A549 (cell line): ENCODE measurements at regions not wholly inside any gene's neighbourhood (a gene's known extent, or its start where the extent isn't known, plus 50 kb on each side); places are given as distances from the start of the nearest gene placed in this dataset.

ENCODE experiments used
- ATAC-seq, 2 experiments: fragments of 200-7000 bp in 1 of 2; fragments of >200 bp in 1 of 2; cut with Nextera tagmentation in 1 of 2; cut with Tn5 transposase in 1 of 2; 3 replicates each; pipeline versions ENCODE4 v1.8.0 to v1.9.1; 2018 to 2020; ENCODE audit warnings: mild to moderate bottlenecking in 1 of 2, moderate library complexity in 1 of 2
- CTCF ChIA-PET: fragments of 300-600 bp; sonication (Branson Sonifier 250); formaldehyde crosslinking; extraction: SDS; loops from one replicate; lab custom pipeline; 2021; ENCODE audit warnings: antibody characterized with exemption, inconsistent platforms; lab: Yijun Ruan, JAX
- POLR2A ChIA-PET: fragments of 350-600 bp; formaldehyde crosslinking; extraction: SDS; loops from one replicate; lab custom pipeline; 2021; ENCODE audit warnings: antibody characterized with exemption, inconsistent platforms; lab: Yijun Ruan, JAX
- DNase-seq, 2 experiments: peaks; one replicate each; pipeline versions ENCODE4 v3.0.0 to v3.0.0-alpha.2; 2011 to 2016; ENCODE audit warnings: low read depth in 1 of 2, low spot score in 1 of 2
- FAIRE-seq: peaks from 2 replicates; lab custom pipeline; 2011; peaks lifted over from hg19 to GRCh38; lab: Jason Lieb, UNC
- H3K27ac ChIP-seq, 2 experiments: fragments of >200 bp; sonication (Bioruptor Twin); formaldehyde crosslinking; 3 replicates each; pipeline ENCODE4 v1.5.1; 2016 to 2017
- H3K4me1 ChIP-seq: fragments of >200 bp; sonication (Bioruptor Twin); formaldehyde crosslinking; 3 replicates; pipeline ENCODE4 v1.6.1; 2016
- H3K4me2 ChIP-seq: fragments of >200 bp; sonication (Bioruptor Twin); formaldehyde crosslinking; 3 replicates; pipeline ENCODE4 v1.6.1; 2016
- H3K4me3 ChIP-seq: fragments of >200 bp; sonication (Bioruptor Twin); formaldehyde crosslinking; 3 replicates; pipeline ENCODE4 v1.5.1; 2016
- H3K9me3 ChIP-seq: fragments of >200 bp; sonication (Bioruptor Twin); formaldehyde crosslinking; 3 replicates; pipeline ENCODE4 v1.6.1; 2016
- BCL3 ChIP-seq: fragments of >200 bp; sonication (Bioruptor Twin); formaldehyde crosslinking; IDR thresholded peaks from 3 replicates; pipeline ENCODE4 v1.6.1; 2016
- CBX8 ChIP-seq: fragments of 200-600 bp; sonication (generic); IDR thresholded peaks from 2 replicates; pipeline ENCODE4 v1.6.1; 2016
- CTCF ChIP-seq: fragments of >200 bp; sonication (Bioruptor Twin); formaldehyde crosslinking; IDR thresholded peaks from 3 replicates; pipeline ENCODE4 v1.5.1; 2016
- EHF ChIP-seq: fragments of 250-450 bp; sonication (Bioruptor Pico); IDR thresholded peaks from 2 replicates; pipeline ENCODE4 v1.5.0; 2020; ENCODE audit warnings: mild to moderate bottlenecking
- EHMT2 ChIP-seq: fragments of 200-600 bp; sonication (generic); IDR thresholded peaks from 2 replicates; pipeline ENCODE4 v1.6.1; 2016; ENCODE audit warnings: antibody characterized with exemption, low read depth, mild to moderate bottlenecking, moderate library complexity
- ESRRA ChIP-seq: fragments of 150-350 bp; IDR thresholded peaks from 2 replicates; pipeline ENCODE4 v1.6.1; 2014; ENCODE audit warnings: mild to moderate bottlenecking, low read length, borderline replicate concordance
- FOSL2 ChIP-seq, 2 experiments: fragments of 450-650 bp in 1 of 2; fragments of >200 bp in 1 of 2; sonication (Bioruptor Twin) in 1 of 2; formaldehyde crosslinking; IDR thresholded peaks; 2 replicates each; pipeline versions ENCODE4 v1.5.0 to v1.6.1; 2016 to 2020; ENCODE audit warnings: mild to moderate bottlenecking in 1 of 2, moderate library complexity in 1 of 2
- GATA3 ChIP-seq: IDR thresholded peaks from 2 replicates; pipeline ENCODE4 v1.6.1; 2012; ENCODE audit warnings: borderline replicate concordance
- HES2 ChIP-seq: fragments of >200 bp; sonication (Bioruptor Twin); formaldehyde crosslinking; IDR thresholded peaks from 2 replicates; pipeline ENCODE4 v1.6.1; 2016
- HEYL ChIP-seq: fragments of 250-450 bp; sonication (Bioruptor Pico); IDR thresholded peaks from 2 replicates; pipeline ENCODE4 v1.8.0; 2021; ENCODE audit warnings: mild to moderate bottlenecking, moderate library complexity
- HOXB13 ChIP-seq: fragments of 250-450 bp; sonication (Bioruptor Pico); IDR thresholded peaks from 2 replicates; pipeline ENCODE4 v1.5.0; 2020; ENCODE audit warnings: low read depth, mild to moderate bottlenecking, moderate library complexity
- HOXB5 ChIP-seq: fragments of 250-450 bp; sonication (Bioruptor Pico); IDR thresholded peaks from 2 replicates; pipeline ENCODE4 v1.5.0; 2020; ENCODE audit warnings: mild to moderate bottlenecking, moderate library complexity
- JUN ChIP-seq, 2 experiments: fragments of >200 bp; sonication (Bioruptor Twin); formaldehyde crosslinking; IDR thresholded peaks; 2 replicates in 1 of 2; 3 replicates in 1 of 2; pipeline ENCODE4 v1.6.1; 2016 to 2017
- JUNB ChIP-seq: fragments of >200 bp; sonication (Bioruptor Twin); formaldehyde crosslinking; IDR thresholded peaks from 2 replicates; pipeline ENCODE4 v1.6.1; 2016
- KDM1A ChIP-seq: fragments of 200-600 bp; sonication (generic); IDR thresholded peaks from 2 replicates; pipeline ENCODE4 v1.6.1; 2016; ENCODE audit warnings: low read depth, mild to moderate bottlenecking
- KDM5A ChIP-seq: fragments of 200-600 bp; sonication (generic); IDR thresholded peaks from 2 replicates; pipeline ENCODE4 v1.6.1; 2016; ENCODE audit warnings: antibody characterized with exemption, mild to moderate bottlenecking
- MAFK ChIP-seq: fragments of 450-650 bp; IDR thresholded peaks from 2 replicates; pipeline ENCODE4 v1.6.1; 2014; ENCODE audit not compliant: partially characterized antibody
- MAX ChIP-seq: IDR thresholded peaks from 2 replicates; pipeline ENCODE4 v1.6.1; 2012
- POLR2A ChIP-seq: IDR thresholded peaks from 2 replicates; pipeline ENCODE4 v1.6.1; 2012; ENCODE audit warnings: mild to moderate bottlenecking, low read length
- RARB ChIP-seq: fragments of 250-450 bp; sonication (Bioruptor Pico); IDR thresholded peaks from 2 replicates; pipeline ENCODE4 v1.8.0; 2021; ENCODE audit warnings: mild to moderate bottlenecking, moderate library complexity
- RCOR1 ChIP-seq: fragments of 150-350 bp; IDR thresholded peaks from 2 replicates; pipeline ENCODE4 v1.6.1; 2014; ENCODE audit warnings: antibody characterized with exemption, low read length, low read depth
- SMC3 ChIP-seq: fragments of >200 bp; sonication (Bioruptor Twin); formaldehyde crosslinking; IDR thresholded peaks from 3 replicates; pipeline ENCODE4 v1.6.1; 2018; ENCODE audit warnings: inconsistent platforms
- TFCP2L1 ChIP-seq: fragments of 250-450 bp; sonication (Bioruptor Pico); IDR thresholded peaks from 2 replicates; pipeline ENCODE4 v1.5.0; 2021; ENCODE audit warnings: mild to moderate bottlenecking
- ZFP36 ChIP-seq: fragments of 450-650 bp; IDR thresholded peaks from 2 replicates; pipeline ENCODE4 v1.6.1; 2014; ENCODE audit warnings: borderline replicate concordance; ENCODE audit not compliant: partially characterized antibody
- ZSCAN20 ChIP-seq: fragments of 250-450 bp; sonication (Bioruptor Pico); IDR thresholded peaks from 2 replicates; pipeline ENCODE4 v1.8.0; 2022; ENCODE audit warnings: mild to moderate bottlenecking, moderate library complexity
- WGBS: methylation state at CpG from one replicate; pipeline ENCODE4 v1.1.6; 2017; ENCODE audit errors: missing lambda C conversion rate; 5-methylcytosine and 5-hydroxymethylcytosine counted together

GRCh38 chr10:78956391-78956790 lies 112.4 kb upstream of the ZMIZ1 start (continued):
- no peak for TF ChIP-seq SMC3
- no peak for TF ChIP-seq FOSL2 (IDR thresholded peaks at IDR 0.05)
- no peak for TF ChIP-seq FOSL2 (CRISPR knock-in tag; IDR thresholded peaks at IDR 0.05)
- no peak for TF ChIP-seq ZSCAN20 (CRISPR knock-in tag)
- TF ChIP-seq POLR2A, result no peak
- no peak for TF ChIP-seq RARB (CRISPR knock-in tag)
- TF ChIP-seq HOXB5 (CRISPR knock-in tag), result no peak
- no peak for TF ChIP-seq KDM5A
- no peak for TF ChIP-seq CBX8

GRCh38 chr10:78957471-78958039 lies 111.2 kb upstream of the ZMIZ1 start:
- no peak for TF ChIP-seq ZSCAN20 (CRISPR knock-in tag)
- TF ChIP-seq ZFP36, result no peak
- no peak for TF ChIP-seq GATA3
- no peak for TF ChIP-seq EHF (CRISPR knock-in tag)
- TF ChIP-seq EHMT2, result no peak
- no peak for TF ChIP-seq HOXB13
- no peak for TF ChIP-seq KDM1A
- no peak for TF ChIP-seq MAX
- no peak for TF ChIP-seq HOXB5 (CRISPR knock-in tag)
- TF ChIP-seq, all 56 proteins: peak for 0
- no peak for ATAC-seq
- DNase-seq, result no peak
- ChIA-PET POLR2A (no interaction called here), CTCF (interaction anchor here (2.1 kb wide), 1 partner anchor 8 kb away, joined by 6 read pairs; no protein-coding TSS in a partner anchor)
- Histone ChIP-seq H3K27ac (peak overlapping the region in 1 of 2 experiments; percentile 39; a peak in 1 of 6 replicates), H3K9me3 (no peaks in the 10 kb centered on the region), H3K4me1 (no peaks in the 10 kb centered on the region; the same call in 2 of the 3 replicates), H3K4me2 (no peak overlapping the region), H3K4me3 (no peak overlapping the region)
- 50% methylated on average over 2 of the region's 2 CpGs for WGBS
- no peak for FAIRE-seq

- H3K27ac ChIP-seq, result 0 out of 6 replicates have a peak overlapping the region, but pooled peaks of 1 of the 2 experiments have one; percentile 15
- TF ChIP-seq KDM1A (no peak), MAX (no peak), RCOR1 (no peak), HEYL (CRISPR knock-in tag) (no peak), BCL3 (no peak), RARB (CRISPR knock-in tag) (no peak), ESRRA (no peak), MAFK (no peak), SMC3 (no peak), EHMT2 (no peak), POLR2A (no peak), GATA3 (no peak), JUNB (no peak), ZFP36 (no peak), KDM5A (no peak), CTCF (no peak), JUN (IDR thresholded peaks at IDR 0.05) (no peak), TFCP2L1 (CRISPR knock-in tag) (no peak), HES2 (no peak)
- TF ChIP-seq, all 56 proteins: peak for 0
- H3K4me1 ChIP-seq, result peaks cover 16% of the 10 kb centered on the region
- H3K4me3 ChIP-seq, result no peak overlapping the region
- 88% methylated on average over 10 of the region's 10 CpGs for WGBS
- H3K4me2 ChIP-seq, result no peak overlapping the region
- DNase-seq (no peak), ATAC-seq (no peak), FAIRE-seq (no peak)
- no peaks in the 10 kb centered on the region for H3K9me3 ChIP-seq
- ChIA-PET POLR2A (no interaction called here), CTCF (interaction anchor here (0.6 to 1.2 kb wide), 2 partner anchors 15 to 236 kb away, joined by 3 to 4 read pairs; no protein-coding TSS in a partner anchor)
Observed at GRCh38 chr10:78959217-78959923, 109.4 kb upstream of the ZMIZ1 start.
